GM19395 (cell line): ENCODE measurements at regions not wholly inside any gene's neighbourhood (a gene's known extent, or its start where the extent isn't known, plus 50 kb on each side); places are given as distances from the start of the nearest gene placed in this dataset.

Experiments used
- ATAC-seq: cut with Tn5 transposase; IDR thresholded peaks from one replicate; pipeline ENCODE4 v1.9.1; 2021; ENCODE audit warnings: mild to moderate bottlenecking, moderate library complexity; ENCODE audit not compliant: unreplicated experiment

- ATAC-seq = no peak
These were observed 540.0 kb upstream of the JARID2 start for GRCh38 chr6:14705841-14706377.

- ATAC-seq = no peak
These were observed 539.4 kb upstream of the JARID2 start for GRCh38 chr6:14706378-14706929.

GRCh38 chr6:14707276-14707675, 538.6 kb upstream of the JARID2 start:
- ATAC-seq = no peak

GRCh38 chr6:14707971-14708465, 537.9 kb upstream of the JARID2 start:
- ATAC-seq = no peak

- no peak for ATAC-seq
These were observed 536.7 kb upstream of the JARID2 start for GRCh38 chr6:14709066-14709670.

- no peak for ATAC-seq
These were observed 536.0 kb upstream of the JARID2 start for GRCh38 chr6:14709900-14710299.

DNA sequence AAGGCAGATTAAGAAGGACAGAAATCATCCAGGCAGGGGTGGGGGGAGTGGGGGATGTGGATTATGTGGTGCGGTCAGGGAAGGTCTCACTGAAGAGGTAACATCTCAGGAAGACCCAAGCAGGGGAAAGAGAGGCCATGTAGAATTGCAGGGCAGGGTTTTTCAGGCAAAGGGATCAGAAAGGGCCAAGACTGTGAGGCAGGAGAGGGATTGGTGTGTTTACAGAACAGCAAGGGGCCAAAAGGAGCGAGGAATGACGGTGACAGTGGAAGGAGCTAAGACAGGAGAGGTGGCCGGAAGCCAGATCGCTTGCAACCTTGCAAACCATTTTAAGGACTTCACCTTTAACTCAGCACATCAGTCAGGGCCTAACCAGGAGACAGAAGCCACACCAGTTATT, 535.4 kb upstream of the JARID2 start:
- no peak for ATAC-seq

GRCh38 chr6:14711056-14711703, 534.7 kb upstream of the JARID2 start:
- no peak for ATAC-seq

- ATAC-seq = no peak
These were observed 534.0 kb upstream of the JARID2 start for GRCh38 chr6:14711704-14712379.

DNA sequence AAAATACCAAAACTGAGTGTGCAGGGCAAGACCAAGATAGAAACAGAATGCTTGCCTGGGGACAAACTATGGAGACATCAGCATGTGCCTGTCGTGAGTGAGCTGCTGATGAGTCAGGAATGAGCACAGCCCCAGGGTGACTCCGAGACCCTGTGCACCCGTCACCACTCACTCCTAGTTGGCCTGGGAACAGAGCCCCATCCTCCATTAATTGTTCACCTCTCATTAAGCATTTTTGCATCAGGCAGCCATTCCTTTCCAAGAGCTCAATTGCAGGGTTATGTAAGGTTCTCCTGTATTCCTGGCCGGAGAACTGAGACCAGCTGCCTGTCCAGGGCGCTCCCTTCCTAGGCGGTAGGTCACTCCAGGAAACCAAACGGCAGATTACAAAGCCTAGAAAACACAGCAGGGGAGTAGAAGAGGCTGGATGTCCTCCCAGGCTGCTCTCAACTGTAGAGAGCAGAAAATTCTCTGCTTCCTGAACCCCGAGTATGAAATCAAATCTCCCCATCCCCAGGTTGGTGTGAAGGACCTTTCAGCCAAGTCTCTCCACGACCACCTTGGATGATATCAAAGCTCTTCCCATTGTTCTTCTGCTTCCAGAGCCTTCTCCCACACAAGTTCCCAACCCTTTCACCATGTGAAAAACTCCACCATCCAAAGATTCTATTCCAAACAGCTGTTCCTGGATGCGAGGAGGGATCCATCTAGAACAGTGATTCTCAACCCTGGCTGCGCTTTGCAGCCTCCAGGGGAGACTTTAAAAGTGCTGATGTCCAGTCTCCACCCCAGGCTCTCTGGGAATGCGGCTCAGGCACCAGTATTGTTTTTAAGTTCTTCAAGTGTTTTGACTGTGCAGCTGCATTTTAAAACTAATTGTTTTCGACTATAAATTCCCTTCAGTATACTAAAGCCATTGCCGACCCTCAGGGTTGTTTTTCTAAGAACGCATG, 532.6 kb upstream of the JARID2 start:
- no peak for ATAC-seq

- ATAC-seq = no peak
These were observed 531.8 kb upstream of the JARID2 start for GRCh38 chr6:14713966-14714631.

DNA sequence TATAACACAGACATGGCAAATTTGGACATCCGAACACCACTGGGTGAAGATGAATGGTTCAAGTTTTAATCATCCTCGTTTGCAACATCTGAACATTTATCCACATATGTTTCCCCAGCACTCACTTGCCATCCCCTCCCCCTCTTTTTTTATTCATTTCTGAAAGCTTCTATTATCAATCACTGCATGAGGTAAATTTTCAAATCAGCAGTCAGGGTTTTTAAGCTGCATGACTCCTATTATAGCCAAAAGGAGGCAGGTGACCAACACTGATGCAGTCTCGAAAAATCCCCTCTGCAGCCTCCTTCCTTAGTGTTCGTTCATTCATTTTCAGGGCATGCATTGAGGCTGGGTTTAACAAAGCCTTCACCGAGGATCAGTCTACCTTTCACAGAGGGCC, 530.8 kb upstream of the JARID2 start:
- ATAC-seq = no peak

GRCh38 chr6:14716499-14717146, 529.2 kb upstream of the JARID2 start:
- ATAC-seq = no peak

DNA sequence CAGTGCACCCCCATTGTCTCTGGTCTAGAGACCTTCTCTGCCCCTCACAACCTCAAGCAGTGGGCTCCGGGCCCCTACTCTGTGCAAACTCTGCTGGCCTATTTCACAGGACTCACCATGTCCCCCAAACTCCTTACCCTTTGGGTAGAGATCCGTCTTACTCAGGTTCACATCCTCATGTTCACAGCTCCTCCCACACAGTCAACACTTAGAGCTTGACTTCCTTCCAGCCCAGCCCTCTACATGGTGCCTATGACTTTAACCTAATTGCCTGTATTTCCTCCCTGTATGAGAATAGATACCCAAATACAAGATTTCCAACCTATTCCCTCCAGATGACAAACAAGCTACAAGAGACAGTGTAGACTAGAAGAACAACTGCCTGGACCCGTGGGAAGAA, 528.6 kb upstream of the JARID2 start:
- ATAC-seq = no peak

DNA sequence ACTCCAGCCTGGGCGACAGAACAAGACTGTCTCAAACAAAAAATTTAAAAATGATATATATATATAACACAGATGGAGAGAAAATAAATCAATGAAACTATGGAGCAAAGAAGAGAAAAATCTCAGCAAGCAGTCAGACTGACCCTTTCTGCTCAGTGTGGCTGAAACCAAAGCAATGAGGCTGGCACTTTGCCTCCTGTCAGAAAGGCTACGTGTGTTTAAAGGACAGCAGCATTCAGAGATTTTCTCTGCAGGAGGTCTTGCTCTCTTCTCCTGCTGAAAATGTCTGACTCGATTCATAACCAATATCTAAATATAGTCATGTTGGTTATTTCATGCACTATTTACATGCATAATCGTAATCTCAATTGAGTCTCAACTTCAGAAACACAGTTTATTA, 527.0 kb upstream of the JARID2 start:
- no peak for ATAC-seq

DNA sequence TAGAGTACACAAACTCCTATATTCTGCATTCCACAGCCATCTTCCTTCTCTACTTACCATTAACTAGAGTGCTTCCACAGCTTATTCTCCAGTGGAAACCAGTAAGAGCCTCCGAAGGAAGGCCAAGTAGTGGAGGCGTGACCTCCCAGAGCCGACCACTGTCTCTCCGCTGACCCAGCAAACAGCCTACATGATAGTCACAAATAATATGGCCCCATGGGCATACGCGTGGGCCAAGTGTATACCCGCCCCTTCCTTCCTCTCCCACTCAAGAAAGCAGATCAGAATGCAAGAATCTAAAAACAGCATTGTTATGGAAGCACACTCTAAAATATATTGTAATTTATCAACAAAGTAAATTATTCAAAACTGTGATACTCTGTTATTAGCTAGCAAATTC, 526.6 kb upstream of the JARID2 start:
- no peak for ATAC-seq

DNA sequence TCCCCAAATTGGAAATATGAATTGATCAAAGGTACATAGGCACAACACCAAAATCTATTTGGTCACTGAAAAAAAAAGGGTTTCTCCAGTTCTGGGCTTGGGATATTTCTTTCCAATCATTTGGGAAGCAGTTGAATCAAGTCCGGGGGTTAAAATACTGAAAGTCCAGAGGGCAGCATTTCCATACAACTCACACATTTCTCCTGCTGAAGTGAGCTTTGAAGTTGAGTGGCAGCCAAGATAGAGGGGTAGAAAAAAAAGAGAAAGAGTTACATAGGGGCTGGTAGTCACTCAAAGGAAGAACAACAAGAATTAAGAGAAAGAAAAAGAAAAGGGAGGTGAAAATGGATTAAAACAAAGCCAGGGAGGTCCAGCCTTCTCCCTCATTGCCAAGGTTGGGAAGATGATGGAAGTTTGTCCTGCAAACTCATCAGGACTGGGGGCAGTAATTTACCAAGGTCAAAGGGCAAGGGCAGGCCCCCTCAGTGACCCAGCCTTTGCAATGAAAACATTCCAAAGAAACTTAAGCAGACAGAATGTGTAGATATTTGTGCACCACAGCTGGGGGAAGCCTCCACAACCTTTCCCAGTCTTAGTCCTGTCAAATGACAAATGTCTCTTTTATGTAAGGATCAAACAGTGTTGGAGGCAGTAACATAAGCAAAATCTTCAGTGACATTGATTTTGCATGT, 525.3 kb upstream of the JARID2 start:
- no peak for ATAC-seq

GRCh38 chr6:14721103-14721758, 524.6 kb upstream of the JARID2 start:
- no peak for ATAC-seq
